Lung (tissue), 11 donors: ENCODE measurements at regions not wholly inside any gene's neighbourhood (a gene's known extent, or its start where the extent isn't known, plus 50 kb on each side); places are given as distances from the start of the nearest gene placed in this dataset.

Experiments
- ATAC-seq: fragments of 200-7000 bp; cut with Tn5 transposase; one replicate; pipeline ENCODE4 v1.9.1; 2020; ENCODE audit warnings: moderate number of reproducible peaks; ENCODE audit not compliant: insufficient read depth, low FRiP score
- DNase-seq, 3 donors: peaks; one replicate each; pipeline ENCODE4 v3.0.0-alpha.2; 2013 to 2017
- H3K27ac ChIP-seq, 2 donors: one replicate each; pipeline ENCODE4 v1.5.1; 2013; ENCODE audit warnings: mild to moderate bottlenecking in 2 of 2, moderate library complexity in 2 of 2, control low read depth in 1 of 2, inconsistent platforms in 1 of 2, low read depth in 1 of 2, low read length in 1 of 2
- H3K27me3 ChIP-seq, 3 donors: one replicate each; pipeline ENCODE4 v1.5.1; 2013; ENCODE audit warnings: low read length in 2 of 3; ENCODE audit not compliant: control insufficient read depth in 3 of 3, insufficient read depth in 3 of 3
- H3K36me3 ChIP-seq, 4 donors: one replicate each; pipeline ENCODE4 v1.5.1; 2013; ENCODE audit warnings: low read length in 4 of 4, mild to moderate bottlenecking in 1 of 4, moderate library complexity in 1 of 4; ENCODE audit not compliant: control insufficient read depth in 4 of 4, insufficient read depth in 4 of 4
- H3K4me1 ChIP-seq, 5 donors: one replicate each; pipeline ENCODE4 v1.5.1; 2013; ENCODE audit warnings: low read length in 5 of 5, mild to moderate bottlenecking in 2 of 5, moderate library complexity in 1 of 5; ENCODE audit not compliant: control insufficient read depth in 5 of 5, insufficient read depth in 5 of 5
- H3K4me3 ChIP-seq: one replicate; pipeline ENCODE4 v1.5.1; 2013; ENCODE audit warnings: mild to moderate bottlenecking, control low read depth, moderate library complexity
- H3K9ac ChIP-seq, 2 donors: one replicate each; pipeline ENCODE4 v1.5.1; 2013; ENCODE audit warnings: low read length in 2 of 2, control low read depth in 1 of 2; ENCODE audit not compliant: insufficient read depth in 1 of 2
- H3K9me3 ChIP-seq, 4 donors: one replicate each; pipeline ENCODE4 v1.5.1; 2013; ENCODE audit warnings: low read length in 3 of 4, mild to moderate bottlenecking in 1 of 4, moderate library complexity in 1 of 4; ENCODE audit not compliant: control insufficient read depth in 4 of 4, insufficient read depth in 3 of 4
- CTCF ChIP-seq: IDR thresholded peaks from 2 replicates; pipeline ENCODE4 v1.5.1; 2012; ENCODE audit warnings: mild to moderate bottlenecking; ENCODE audit errors: control extremely low read depth, extremely low read depth
- WGBS, 2 donors: extraction: QIAGEN DNeasy Blood & Tissue Kit; methylation state at CpG; one replicate each; pipeline ENCODE4 v1.1.7; 2013; 5-methylcytosine and 5-hydroxymethylcytosine counted together
- donor health status: control.
- donor health status: control.
- donor health status: Bipolar disorder and iron deficiency.
- donor health status: healthy.
- donor health status: DM: yes; HTN: yes; CAD: no.

DNA sequence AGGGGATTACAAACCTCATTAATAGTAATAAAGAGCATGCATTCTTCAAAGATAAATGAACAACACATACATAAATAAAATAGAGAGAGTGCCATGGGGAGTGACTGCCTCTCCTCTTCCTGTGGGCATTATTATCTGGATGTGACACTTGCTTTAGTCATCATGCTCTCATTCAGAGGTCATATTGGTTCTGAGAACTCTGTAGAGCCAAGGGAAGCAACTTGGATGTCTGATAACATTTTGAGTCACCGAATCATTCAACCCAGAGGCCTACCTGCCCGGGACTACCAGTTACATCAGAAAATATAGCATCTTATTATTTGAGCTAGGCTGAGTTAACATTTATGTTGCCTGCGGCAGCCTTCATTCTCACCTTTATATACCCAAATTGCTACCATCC lies 489.5 kb downstream of the STIM2 start:
- no peak overlapping the region for H3K27ac ChIP-seq
- no peak for TF ChIP-seq CTCF
- H3K36me3 ChIP-seq: no peaks in the 10 kb centered on the region
- H3K27me3 ChIP-seq: no peaks in the 10 kb centered on the region
- H3K9me3 ChIP-seq: no peaks in the 10 kb centered on the region
- no peak overlapping the region for H3K4me3 ChIP-seq
- no peaks in the 10 kb centered on the region for H3K4me1 ChIP-seq
- ATAC-seq (no peak), DNase-seq (no peak)
- WGBS, 2 donors: 86 to 87% methylated on average over 3 of the region's 3 CpGs
- no peak overlapping the region for H3K9ac ChIP-seq

- no peak for TF ChIP-seq CTCF
- Histone ChIP-seq H3K4me3 (no peak overlapping the region), H3K9ac (no peak overlapping the region), H3K36me3 (no peaks in the 10 kb centered on the region), H3K27me3 (no peaks in the 10 kb centered on the region), H3K4me1 (no peaks in the 10 kb centered on the region), H3K27ac (no peak overlapping the region), H3K9me3 (no peaks in the 10 kb centered on the region)
- no peak for ATAC-seq
- DNase-seq: peak in 2 of 3 donors; percentile 30 to 58
- 52 to 70% methylated on average over 6 of the region's 6 CpGs for WGBS, 2 donors
Observed at GRCh38 chr4:27357283-27357682, 496.6 kb downstream of the STIM2 start.

GRCh38 chr4:27358269-27358668 lies 497.6 kb downstream of the STIM2 start:
- TF ChIP-seq CTCF: no peak
- Histone ChIP-seq H3K27ac (no peak overlapping the region), H3K9me3 (no peaks in the 10 kb centered on the region), H3K4me3 (no peak overlapping the region), H3K4me1 (no peaks in the 10 kb centered on the region), H3K9ac (no peak overlapping the region), H3K27me3 (no peaks in the 10 kb centered on the region), H3K36me3 (no peaks in the 10 kb centered on the region)
- 57 to 62% methylated on average over 2 of the region's 2 CpGs for WGBS, 2 donors
- DNase-seq (no peak), ATAC-seq (no peak)

DNA sequence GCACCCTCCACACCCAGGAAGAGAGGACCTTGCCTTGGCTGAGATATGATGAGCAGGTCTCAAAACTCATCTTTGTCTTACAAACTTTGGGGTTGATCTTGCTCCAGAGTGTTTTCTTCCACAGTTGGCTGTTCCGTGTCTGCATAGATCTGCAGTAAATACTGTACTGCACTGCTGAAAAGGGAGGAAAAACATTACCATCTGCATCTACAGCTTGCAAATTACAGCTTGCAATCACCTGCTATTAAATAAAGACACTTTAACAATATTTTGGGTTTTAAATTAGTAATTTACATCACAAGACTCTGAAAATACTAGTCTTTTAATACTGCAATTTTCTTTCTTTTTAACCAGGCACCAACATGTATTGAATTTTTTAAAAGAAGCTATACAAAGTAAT lies 499.5 kb downstream of the STIM2 start:
- H3K4me3 ChIP-seq: no peak overlapping the region

More for the DNA sequence above, 499.5 kb downstream of the STIM2 start:
- TF ChIP-seq CTCF: no peak
- 85 to 89% methylated on average over 1 of the region's 1 CpG for WGBS, 2 donors
- no peak overlapping the region for H3K27ac ChIP-seq
- DNase-seq (no peak), ATAC-seq (no peak)
- no peaks in the 10 kb centered on the region for H3K4me1 ChIP-seq
- no peaks in the 10 kb centered on the region for H3K36me3 ChIP-seq
- no peaks in the 10 kb centered on the region for H3K9me3 ChIP-seq
- no peaks in the 10 kb centered on the region for H3K27me3 ChIP-seq
- no peak overlapping the region for H3K9ac ChIP-seq
